A673 (cell line): ENCODE measurements at regions not wholly inside any gene's neighbourhood (a gene's known extent, or its start where the extent isn't known, plus 50 kb on each side); places are given as distances from the start of the nearest gene placed in this dataset.

Source experiments
- CTCF ChIP-seq: fragments of 300-800, 200-600 bp; sonication (generic); conservative IDR thresholded peaks from 2 replicates; pipeline ENCODE4 v1.5.1; 2017; ENCODE audit warnings: low read depth, mild to moderate bottlenecking, antibody characterized with exemption, low read length, moderate library complexity, mixed read lengths
- EZH2 ChIP-seq: fragments of 200-600 bp; sonication (generic); IDR thresholded peaks from 2 replicates; pipeline ENCODE4 v1.6.1; 2017; ENCODE audit warnings: borderline replicate concordance, low read depth, mild to moderate bottlenecking, mixed read lengths, antibody characterized with exemption, low read length; ENCODE audit not compliant: poor library complexity, severe bottlenecking

GRCh38 chr14:103216857-103217256, 93.6 kb downstream of the TNFAIP2 start:
- TF ChIP-seq CTCF (no peak), EZH2 (no peak)
